Common myeloid progenitor, CD34-positive (primary cell): ENCODE measurements at regions not wholly inside any gene's neighbourhood (a gene's known extent, or its start where the extent isn't known, plus 50 kb on each side); places are given as distances from the start of the nearest gene placed in this dataset.
A peak's percentile ranks its signal among the peaks of the same experiment; 100 is the strongest.

Experiments
- CTCF ChIA-PET: fragments of 350-600 bp; sonication (Branson Sonifier 250); formaldehyde crosslinking; loops from one replicate; lab custom pipeline; 2021; ENCODE audit warnings: antibody characterized with exemption; lab: Charles Lee
- POLR2A ChIA-PET: fragments of 350-600 bp; sonication (Branson Sonifier 250); formaldehyde crosslinking; loops from one replicate; lab custom pipeline; 2021; ENCODE audit warnings: antibody characterized with exemption; lab: Charles Lee
- DNase-seq, 3 donors: peaks; one replicate each; pipeline versions ENCODE4 v3.0.0 to v3.0.0-alpha.2; 2013
- H3K27ac ChIP-seq, 2 experiments: 1 replicate in 1 of 2; 2 replicates in 1 of 2; pipeline ENCODE4 v1.7.0; 2013; ENCODE audit warnings: inconsistent platforms in 2 of 2, low read length in 2 of 2, mild to moderate bottlenecking in 2 of 2, low read depth in 1 of 2, moderate library complexity in 1 of 2; ENCODE audit not compliant: severe bottlenecking in 2 of 2, insufficient read depth in 1 of 2, poor library complexity in 1 of 2
- H3K27me3 ChIP-seq, 5 experiments: replicated peaks in 2 of 5; 1 replicate in 3 of 5; 2 replicates in 2 of 5; pipeline versions ENCODE4 v1.6.1 to v1.7.0; 2013; ENCODE audit warnings: low read length in 4 of 5, mild to moderate bottlenecking in 2 of 5, moderate library complexity in 2 of 5, inconsistent platforms in 1 of 5; ENCODE audit not compliant: insufficient read depth in 5 of 5, control insufficient read depth in 4 of 5
- H3K36me3 ChIP-seq, 4 experiments: 1 replicate in 2 of 4; 2 replicates in 2 of 4; pipeline versions ENCODE4 v1.6.1 to v1.7.0; 2013; ENCODE audit warnings: low read length in 3 of 4, control low read depth in 1 of 4, mild to moderate bottlenecking in 1 of 4; ENCODE audit not compliant: control insufficient read depth in 4 of 4, insufficient read depth in 4 of 4
- H3K4me1 ChIP-seq, 4 experiments: 1 replicate in 3 of 4; 2 replicates in 1 of 4; pipeline versions ENCODE4 v1.6.1 to v1.7.1; 2013; ENCODE audit warnings: low read length in 3 of 4, mild to moderate bottlenecking in 3 of 4, control low read depth in 1 of 4, inconsistent platforms in 1 of 4, moderate library complexity in 1 of 4; ENCODE audit not compliant: control insufficient read depth in 4 of 4, insufficient read depth in 4 of 4; ENCODE audit errors: control extremely low read depth in 1 of 4
- H3K4me3 ChIP-seq, 7 experiments: 1 replicate in 4 of 7; 2 replicates in 3 of 7; pipeline versions ENCODE4 v1.5.1 to v1.7.0; 2013; ENCODE audit warnings: mild to moderate bottlenecking in 7 of 7, low read length in 6 of 7, moderate library complexity in 6 of 7, inconsistent platforms in 2 of 7, low read depth in 2 of 7, control low read depth in 1 of 7; ENCODE audit not compliant: insufficient read depth in 4 of 7, control insufficient read depth in 1 of 7; ENCODE audit errors: extremely low read depth in 1 of 7
- H3K9me3 ChIP-seq, 5 experiments: 1 replicate in 4 of 5; 2 replicates in 1 of 5; pipeline versions ENCODE4 v1.6.1 to v1.7.1; 2013; ENCODE audit warnings: low read length in 4 of 5, mild to moderate bottlenecking in 2 of 5, inconsistent platforms in 1 of 5, low read depth in 1 of 5, moderate library complexity in 1 of 5; ENCODE audit not compliant: control insufficient read depth in 4 of 5, insufficient read depth in 2 of 5; ENCODE audit errors: control extremely low read depth in 1 of 5
- WGBS: methylation state at CpG from one replicate; pipeline ENCODE4 v1.1.5; 2013; ENCODE audit not compliant: insufficient coverage; 5-methylcytosine and 5-hydroxymethylcytosine counted together

DNA sequence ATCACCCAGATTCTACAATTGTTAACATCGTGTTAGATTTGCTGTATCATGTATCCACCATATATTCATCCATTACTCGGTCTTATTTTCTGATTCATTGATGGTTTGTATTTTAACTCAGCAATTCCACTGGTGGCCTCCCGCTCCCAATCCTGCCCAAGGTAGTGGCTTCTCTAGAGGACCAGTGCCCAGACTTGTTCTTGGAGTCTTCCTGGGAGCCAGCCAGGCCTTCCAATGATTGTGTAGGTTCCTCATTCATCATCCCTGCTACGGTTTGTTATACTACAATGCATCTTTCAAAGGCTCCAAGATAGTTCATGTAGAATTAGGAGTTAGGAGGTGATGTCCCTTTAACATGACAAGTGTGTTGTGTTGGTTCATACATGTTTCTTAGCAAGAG, 451.1 kb downstream of the SETD4 start:
- Histone ChIP-seq H3K27ac (no peak overlapping the region), H3K27me3 (no peaks in the 10 kb centered on the region), H3K9me3 (peaks cover 0 to 6% (median 4%) of the 10 kb centered on the region in 5 experiments), H3K4me3 (no peak overlapping the region), H3K4me1 (no peaks in the 10 kb centered on the region), H3K36me3 (no peaks in the 10 kb centered on the region)
- ChIA-PET CTCF (interaction anchor here (1.2 kb wide), 1 partner anchor 863 kb away, joined by 3 read pairs; no protein-coding TSS in a partner anchor), POLR2A (no interaction called here)
- WGBS, result 94% methylated on average over 2 of the region's 4 CpGs
- DNase-seq, result no peak

DNA sequence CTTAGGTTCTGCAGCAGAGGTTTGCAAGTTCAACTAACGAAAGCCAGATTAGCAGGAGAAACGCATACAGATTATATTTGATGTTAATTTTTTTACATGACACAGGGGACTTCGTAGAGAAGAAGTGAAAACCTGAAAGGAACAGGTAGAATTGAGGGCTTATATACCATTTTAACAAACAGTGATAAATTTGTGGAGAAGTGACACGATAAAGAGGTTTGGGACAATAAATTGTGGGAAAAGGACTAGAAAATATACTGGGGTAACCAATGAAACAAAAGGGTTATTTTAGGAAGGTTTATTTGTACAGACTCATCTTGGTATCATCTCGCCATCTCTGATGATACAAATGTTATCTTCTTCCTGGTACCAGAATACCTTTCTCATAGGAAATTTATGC, 452.9 kb downstream of the SETD4 start:
- DNase-seq, result no peak
- Histone ChIP-seq H3K27me3 (no peaks in the 10 kb centered on the region), H3K27ac (no peak overlapping the region), H3K9me3 (peaks cover 0 to 6% (median 4%) of the 10 kb centered on the region in 5 experiments), H3K4me1 (no peaks in the 10 kb centered on the region), H3K36me3 (no peaks in the 10 kb centered on the region), H3K4me3 (no peak overlapping the region)
- WGBS, result 100% methylated on average over 2 of the region's 5 CpGs
- ChIA-PET CTCF (no interaction called here), POLR2A (interaction anchor here (0.6 kb wide), 1 partner anchor 10 kb away, joined by 3 read pairs; no protein-coding TSS in a partner anchor)

DNA sequence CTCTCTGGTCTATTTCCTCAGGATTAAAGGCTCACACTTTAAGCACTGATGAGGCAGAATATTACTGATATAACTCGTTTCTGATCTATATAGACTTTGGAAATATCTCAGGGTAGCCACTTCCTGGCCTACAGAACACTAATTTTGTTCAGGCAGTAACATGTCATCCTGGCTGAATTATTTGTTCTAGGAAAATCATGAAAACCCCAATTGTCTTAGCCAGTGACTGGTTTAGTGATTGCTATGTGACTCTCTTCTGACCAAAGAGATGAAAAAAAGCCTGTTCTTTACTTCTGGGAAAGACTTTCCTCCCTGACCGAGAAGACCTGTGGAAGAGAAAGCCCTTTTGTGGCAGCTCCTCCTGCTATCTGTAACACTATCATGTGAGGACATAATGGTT, 453.7 kb downstream of the SETD4 start:
- H3K27me3 ChIP-seq, result no peaks in the 10 kb centered on the region
- WGBS, result 100% methylated on average over 2 of the region's 2 CpGs
- H3K9me3 ChIP-seq, result peaks cover 0 to 6% (median 4%) of the 10 kb centered on the region in 5 experiments
- CTCF ChIA-PET, result no interaction called here
- no peaks in the 10 kb centered on the region for H3K4me1 ChIP-seq
- H3K36me3 ChIP-seq, result no peaks in the 10 kb centered on the region
- no peak overlapping the region for H3K4me3 ChIP-seq
- no peak overlapping the region for H3K27ac ChIP-seq
- DNase-seq, result no peak
- POLR2A ChIA-PET, result interaction anchor here (0.6 kb wide), 1 partner anchor 11 kb away, joined by 3 read pairs; no protein-coding TSS in a partner anchor

DNA sequence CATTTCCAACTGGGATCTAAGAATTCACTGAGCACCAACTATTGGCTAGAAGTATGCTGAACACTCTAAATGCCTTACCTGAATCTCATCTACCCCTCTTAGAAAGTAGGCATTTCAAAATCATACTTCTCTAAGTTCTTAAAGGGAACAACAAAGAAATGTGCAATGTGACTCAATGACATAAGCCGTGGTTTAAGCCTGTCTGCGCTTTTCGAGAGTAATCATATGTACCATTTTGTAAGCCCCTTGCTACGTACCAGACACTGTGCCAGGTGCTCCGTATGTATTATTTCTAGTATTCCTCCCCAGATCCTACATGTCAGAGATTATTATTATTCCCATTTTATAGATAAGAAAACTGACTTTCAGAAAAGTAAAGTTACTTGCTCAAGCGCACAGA, 454.2 kb downstream of the SETD4 start:
- H3K4me1 ChIP-seq, result no peaks in the 10 kb centered on the region
- no peaks in the 10 kb centered on the region for H3K27me3 ChIP-seq
- no peaks in the 10 kb centered on the region for H3K36me3 ChIP-seq
- POLR2A ChIA-PET, result no interaction called here
- DNase-seq, result no peak
- H3K4me3 ChIP-seq, result no peak overlapping the region
- H3K9me3 ChIP-seq, result peaks cover 0 to 6% (median 4%) of the 10 kb centered on the region in 5 experiments
- no peak overlapping the region for H3K27ac ChIP-seq
- CTCF ChIA-PET, result no interaction called here
- 100% methylated on average over 6 of the region's 6 CpGs for WGBS

DNA sequence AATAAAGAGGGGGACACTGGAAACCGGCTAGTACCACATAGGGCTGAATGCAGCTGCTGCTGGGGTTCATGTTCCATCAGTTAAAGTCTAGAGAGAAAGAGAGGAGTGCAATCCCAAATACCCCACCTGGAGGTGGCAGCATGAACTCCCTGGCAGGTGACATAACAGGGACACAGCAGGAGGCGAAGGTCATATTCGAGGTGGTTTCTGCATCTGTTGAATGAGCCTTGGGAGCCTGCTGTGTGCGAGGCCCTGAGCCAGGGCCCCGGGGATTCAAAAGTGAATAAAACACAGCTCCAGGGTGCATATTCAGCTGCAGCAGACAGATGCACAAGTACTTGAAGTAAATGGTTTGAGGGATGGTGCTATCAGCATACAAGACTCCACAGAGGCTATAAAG, 456.8 kb downstream of the SETD4 start:
- Histone ChIP-seq H3K36me3 (no peaks in the 10 kb centered on the region), H3K4me3 (no peak overlapping the region), H3K27ac (no peak overlapping the region), H3K4me1 (no peaks in the 10 kb centered on the region), H3K27me3 (no peaks in the 10 kb centered on the region), H3K9me3 (peaks cover 0 to 6% (median 4%) of the 10 kb centered on the region in 5 experiments)
- POLR2A ChIA-PET, result interaction anchor here (0.6 kb wide), 1 partner anchor 135 kb away, joined by 3 read pairs; no protein-coding TSS in a partner anchor
- no peak for DNase-seq
- WGBS, result 94% methylated on average over 5 of the region's 5 CpGs
- CTCF ChIA-PET, result no interaction called here

DNA sequence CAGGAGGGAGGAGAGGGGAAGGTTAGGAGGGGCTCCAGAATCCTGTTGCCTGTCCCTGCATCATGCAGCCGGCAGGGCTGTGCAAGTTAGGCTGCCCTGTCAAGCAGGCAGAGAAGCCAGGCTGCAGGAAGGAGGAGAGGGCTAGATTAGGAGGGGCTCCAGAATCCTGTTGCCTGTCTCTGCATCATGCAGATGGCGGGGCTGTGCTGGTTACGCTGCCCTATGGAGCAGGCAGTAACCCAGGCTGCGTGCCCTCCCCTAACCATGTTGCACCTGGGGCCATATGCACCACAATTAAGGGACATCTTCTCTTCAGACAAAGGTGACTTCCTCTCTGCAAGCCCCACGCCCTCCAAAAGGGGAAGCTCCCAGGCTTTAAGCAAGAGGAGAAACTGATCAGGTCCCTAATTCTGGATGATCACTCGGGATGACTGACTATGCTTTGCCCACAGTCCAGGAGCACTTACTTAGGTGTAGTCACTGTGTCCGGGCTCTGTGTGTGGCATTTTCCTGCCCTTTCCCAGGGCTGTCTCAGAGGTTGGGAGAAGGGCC, 457.4 kb downstream of the SETD4 start:
- DNase-seq, result peak in 1 of 3 donors; percentile 6
- H3K27me3 ChIP-seq, result no peaks in the 10 kb centered on the region
- CTCF ChIA-PET, result no interaction called here
- 76% methylated on average over 5 of the region's 7 CpGs for WGBS
- no peak overlapping the region for H3K27ac ChIP-seq
- POLR2A ChIA-PET, result interaction anchor here (0.6 kb wide), 1 partner anchor 136 kb away, joined by 3 read pairs; no protein-coding TSS in a partner anchor
- H3K9me3 ChIP-seq, result peaks cover 0 to 6% (median 2%) of the 10 kb centered on the region in 5 experiments
- H3K4me3 ChIP-seq, result no peak overlapping the region
- no peaks in the 10 kb centered on the region for H3K4me1 ChIP-seq
- no peaks in the 10 kb centered on the region for H3K36me3 ChIP-seq

DNA sequence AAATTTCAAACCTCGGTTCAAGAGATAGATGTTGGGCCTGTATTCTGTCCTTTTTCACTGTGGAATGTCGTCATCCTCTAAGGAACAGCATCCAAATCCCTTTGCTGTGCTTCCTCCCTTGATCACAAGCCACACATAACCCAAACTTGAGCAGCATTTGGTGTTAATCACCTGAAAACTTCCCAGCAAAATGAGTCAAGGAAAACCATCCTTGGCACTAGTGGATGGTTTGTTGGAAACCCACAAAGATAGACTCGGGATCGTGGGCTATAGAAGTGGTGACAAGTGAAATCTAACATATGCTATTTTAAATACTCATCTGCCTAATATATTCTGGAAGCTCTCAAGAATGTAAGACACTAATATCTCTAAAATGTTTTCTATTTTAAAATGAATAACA, 459.1 kb downstream of the SETD4 start:
- CTCF ChIA-PET, result no interaction called here
- no peaks in the 10 kb centered on the region for H3K9me3 ChIP-seq
- H3K27ac ChIP-seq, result no peak overlapping the region
- no peaks in the 10 kb centered on the region for H3K27me3 ChIP-seq
- no peaks in the 10 kb centered on the region for H3K36me3 ChIP-seq
- POLR2A ChIA-PET, result no interaction called here
- 83% methylated on average over 2 of the region's 4 CpGs for WGBS
- H3K4me1 ChIP-seq, result no peaks in the 10 kb centered on the region
- DNase-seq, result no peak
- no peak overlapping the region for H3K4me3 ChIP-seq
